Gastrocnemius medialis (tissue), 4 donors: ENCODE measurements at regions not wholly inside any gene's neighbourhood (a gene's known extent, or its start where the extent isn't known, plus 50 kb on each side); places are given as distances from the start of the nearest gene placed in this dataset.

Experiments used
- ATAC-seq, 2 donors: fragments of 150-250 bp; one replicate each; pipeline ENCODE4 v1.9.1; 2016
- DNase-seq, 2 donors: peaks; one replicate each; pipeline ENCODE4 v3.0.0-alpha.2; 2019
- H3K27ac ChIP-seq, 4 donors: fragments of 200-600 bp; sonication (generic); 1 replicate in 1 of 4; 2 replicates in 3 of 4; pipeline ENCODE4 v1.5.1; 2016 to 2018; ENCODE audit warnings: mild to moderate bottlenecking in 2 of 4, moderate library complexity in 1 of 4
- H3K27me3 ChIP-seq, 3 donors: fragments of 200-600 bp; sonication (generic) in 2 of 3; 1 replicate in 1 of 3; 2 replicates in 2 of 3; pipeline versions ENCODE4 v1.5.1 to v1.6.0; 2016 to 2019; ENCODE audit warnings: mild to moderate bottlenecking in 1 of 3, moderate library complexity in 1 of 3
- H3K36me3 ChIP-seq, 2 donors: fragments of 200-600 bp; sonication (generic) in 1 of 2; one replicate each; pipeline ENCODE4 v1.5.1; 2017 to 2018
- H3K4me1 ChIP-seq, 2 donors: fragments of 200-600 bp; sonication (generic) in 1 of 2; one replicate each; pipeline ENCODE4 v1.5.1; 2016 to 2017; ENCODE audit warnings: mild to moderate bottlenecking in 2 of 2
- H3K4me3 ChIP-seq, 4 donors: fragments of 200-600 bp; sonication (generic) in 3 of 4; 1 replicate in 1 of 4; 2 replicates in 3 of 4; pipeline ENCODE4 v1.5.1; 2016 to 2019; ENCODE audit warnings: mild to moderate bottlenecking in 2 of 4
- H3K9me3 ChIP-seq, 3 donors: fragments of 200-600 bp; sonication (generic) in 2 of 3; 1 replicate in 1 of 3; 2 replicates in 2 of 3; pipeline ENCODE4 v1.5.1; 2016 to 2019
- CTCF ChIP-seq, 5 experiments: fragments of 450-650 bp in 3 of 5; fragments of 200-600 bp in 2 of 5; sonication (generic) in 2 of 5; IDR thresholded peaks in 4 of 5; conservative IDR thresholded peaks in 1 of 5; 1 replicate in 4 of 5; 2 replicates in 1 of 5; pipeline ENCODE4 v1.5.1; 2016 to 2019; ENCODE audit warnings: antibody characterized with exemption in 5 of 5, mild to moderate bottlenecking in 3 of 5, moderate library complexity in 3 of 5
- POLR2A ChIP-seq, 2 donors: fragments of 450-650 bp; IDR thresholded peaks; one replicate each; pipeline ENCODE4 v1.6.1; 2017; ENCODE audit warnings: antibody characterized with exemption in 2 of 2, mild to moderate bottlenecking in 2 of 2, moderate library complexity in 2 of 2
- in situ Hi-C, 4 donors: fragments of 200-750 bp; cut with MboI; loops; one replicate each; pipeline versions ENCODE4 v1.15.0 to v1.8.0; 2017; ENCODE audit warnings: low sequenced_read_pairs in 4 of 4
- intact Hi-C: fragments of 100-400 bp; cut with DNase I; formaldehyde crosslinking; loops from one replicate; pipeline ENCODE4 v1.15.1; 2023; ENCODE audit warnings: low total_unique reads

GRCh38 chr15:98398056-98398455 lies 250.3 kb upstream of the IGF1R start:
- TF ChIP-seq POLR2A (IDR thresholded peaks at IDR 0.05) (no peak), CTCF (IDR thresholded peaks at IDR 0.05 in 4 of 5, conservative IDR thresholded peaks at IDR 0.05 in 1 of 5) (no peak)
- Histone ChIP-seq H3K27me3 (no peaks in the 10 kb centered on the region), H3K9me3 (no peaks in the 10 kb centered on the region), H3K4me1 (no peaks in the 10 kb centered on the region), H3K27ac (no peak overlapping the region), H3K4me3 (no peak overlapping the region), H3K36me3 (no peaks in the 10 kb centered on the region)
- intact Hi-C loops (no loop called here), in situ Hi-C loops (no loop called here)
- ATAC-seq (no peak), DNase-seq (no peak)

GRCh38 chr15:98398886-98399285 lies 249.5 kb upstream of the IGF1R start:
- Histone ChIP-seq H3K27me3 (no peaks in the 10 kb centered on the region), H3K9me3 (no peaks in the 10 kb centered on the region), H3K36me3 (no peaks in the 10 kb centered on the region), H3K27ac (no peak overlapping the region), H3K4me1 (no peaks in the 10 kb centered on the region), H3K4me3 (no peak overlapping the region)
- ATAC-seq = no peak
- DNase-seq = no peak
- TF ChIP-seq POLR2A (IDR thresholded peaks at IDR 0.05) = no peak
- TF ChIP-seq CTCF (IDR thresholded peaks at IDR 0.05 in 4 of 5, conservative IDR thresholded peaks at IDR 0.05 in 1 of 5) = no peak
- intact Hi-C loops (no loop called here), in situ Hi-C loops (no loop called here)

- H3K4me3 ChIP-seq = no peak overlapping the region
- ATAC-seq (no peak), DNase-seq (no peak)
- intact Hi-C loops (no loop called here), in situ Hi-C loops (loop anchor here in 1 of 4 donors (25.0 kb wide), 1 partner anchor 488 kb away; no protein-coding TSS in a partner anchor)
- peak overlapping the region in 1 of 4 donors; percentile 24 for H3K27ac ChIP-seq
- no peak for TF ChIP-seq CTCF (IDR thresholded peaks at IDR 0.05 in 4 of 5, conservative IDR thresholded peaks at IDR 0.05 in 1 of 5)
- no peak for TF ChIP-seq POLR2A (IDR thresholded peaks at IDR 0.05)
- no peaks in the 10 kb centered on the region for H3K4me1 ChIP-seq
- H3K36me3 ChIP-seq = no peaks in the 10 kb centered on the region
- H3K27me3 ChIP-seq = no peaks in the 10 kb centered on the region
- no peaks in the 10 kb centered on the region for H3K9me3 ChIP-seq
Observed at GRCh38 chr15:98400120-98400519, 248.2 kb upstream of the IGF1R start.

GRCh38 chr15:98401029-98401428 lies 247.3 kb upstream of the IGF1R start:
- in situ Hi-C loops = loop anchor here in 1 of 4 donors (25.0 kb wide), 1 partner anchor 489 kb away; no protein-coding TSS in a partner anchor

More at GRCh38 chr15:98401029-98401428, 247.3 kb upstream of the IGF1R start:
- peak; percentile 52 to 74 for DNase-seq
- intact Hi-C loops = no loop called here
- Histone ChIP-seq H3K9me3 (no peaks in the 10 kb centered on the region), H3K27ac (peak overlapping the region in 2 of 4 donors; percentile 31 to 55), H3K27me3 (no peaks in the 10 kb centered on the region), H3K4me1 (no peaks in the 10 kb centered on the region), H3K4me3 (no peak overlapping the region), H3K36me3 (no peaks in the 10 kb centered on the region)
- TF ChIP-seq POLR2A (IDR thresholded peaks at IDR 0.05) = no peak
- TF ChIP-seq CTCF (IDR thresholded peaks at IDR 0.05 in 4 of 5, conservative IDR thresholded peaks at IDR 0.05 in 1 of 5) = no peak
- ATAC-seq = peak; percentile 85 to 90
